Kidney epithelial cell (primary cell): ENCODE measurements at regions not wholly inside any gene's neighbourhood (a gene's known extent, or its start where the extent isn't known, plus 50 kb on each side); places are given as distances from the start of the nearest gene placed in this dataset.

ENCODE experiments used
- DNase-seq: peaks from one replicate; pipeline ENCODE4 v3.0.0-alpha.2; 2010; ENCODE audit warnings: low read depth
- H3K27me3 ChIP-seq: 2 replicates; pipeline ENCODE4 v1.6.0; 2011; ENCODE audit warnings: low read length; ENCODE audit not compliant: control insufficient read depth, insufficient read depth
- H3K36me3 ChIP-seq: 2 replicates; pipeline ENCODE4 v1.5.1; 2011; ENCODE audit warnings: low read length; ENCODE audit not compliant: control insufficient read depth, insufficient read depth
- H3K4me3 ChIP-seq: 2 replicates; pipeline ENCODE4 v1.5.1; 2011; ENCODE audit warnings: low read depth, mild to moderate bottlenecking, control low read depth, low read length
- TF ChIP-seq, protein P1 (sequence below): IDR thresholded peaks from 2 replicates; pipeline ENCODE4 v1.5.1; 2011; ENCODE audit warnings: mild to moderate bottlenecking, moderate library complexity, low read length, control low read depth, inconsistent platforms; ENCODE audit not compliant: insufficient read depth, poor library complexity, severe bottlenecking

DNA sequence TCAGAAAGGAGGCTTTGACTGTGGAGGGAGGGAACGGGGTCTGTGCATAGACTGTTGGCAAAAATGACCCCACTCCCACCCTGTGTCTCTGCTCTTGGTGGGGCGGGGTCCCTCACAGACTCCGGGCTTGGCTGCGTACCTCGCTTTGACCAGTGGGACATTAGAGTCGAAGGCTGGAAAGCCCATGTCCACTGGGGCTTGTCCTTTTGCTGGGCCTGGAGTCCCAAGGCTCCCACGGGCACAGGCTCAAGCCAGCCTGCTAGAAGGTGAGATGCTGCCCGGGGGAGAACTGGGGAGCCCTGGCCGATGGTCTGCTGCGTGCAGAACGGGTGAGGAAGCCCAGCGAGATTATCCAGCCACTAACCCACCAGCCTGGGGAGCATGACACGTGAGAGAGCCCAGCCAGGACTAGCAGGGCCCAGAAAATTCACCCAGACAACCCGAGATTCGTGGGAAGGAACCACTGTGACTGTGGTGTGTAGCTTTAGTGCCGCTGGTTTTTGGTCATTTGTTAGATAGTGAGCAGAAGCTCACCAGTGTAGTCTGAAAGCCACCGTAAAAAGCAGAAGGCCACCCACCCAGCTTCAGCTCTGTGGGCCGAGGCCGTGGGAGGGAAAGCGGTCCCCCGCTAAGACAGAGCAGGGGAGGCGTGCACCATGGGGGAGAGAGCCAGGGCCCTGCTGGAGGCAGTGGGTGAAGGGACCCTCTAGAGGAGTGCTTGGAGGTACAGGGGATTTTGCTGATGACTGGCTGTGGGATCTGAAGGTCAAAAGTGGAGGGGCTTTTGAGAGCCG lies 78.3 kb upstream of the C1orf174 start:
- H3K4me3 ChIP-seq: no peak overlapping the region
- no peaks in the 10 kb centered on the region for H3K36me3 ChIP-seq
- no peaks in the 10 kb centered on the region for H3K27me3 ChIP-seq
- TF ChIP-seq, protein P1, sequence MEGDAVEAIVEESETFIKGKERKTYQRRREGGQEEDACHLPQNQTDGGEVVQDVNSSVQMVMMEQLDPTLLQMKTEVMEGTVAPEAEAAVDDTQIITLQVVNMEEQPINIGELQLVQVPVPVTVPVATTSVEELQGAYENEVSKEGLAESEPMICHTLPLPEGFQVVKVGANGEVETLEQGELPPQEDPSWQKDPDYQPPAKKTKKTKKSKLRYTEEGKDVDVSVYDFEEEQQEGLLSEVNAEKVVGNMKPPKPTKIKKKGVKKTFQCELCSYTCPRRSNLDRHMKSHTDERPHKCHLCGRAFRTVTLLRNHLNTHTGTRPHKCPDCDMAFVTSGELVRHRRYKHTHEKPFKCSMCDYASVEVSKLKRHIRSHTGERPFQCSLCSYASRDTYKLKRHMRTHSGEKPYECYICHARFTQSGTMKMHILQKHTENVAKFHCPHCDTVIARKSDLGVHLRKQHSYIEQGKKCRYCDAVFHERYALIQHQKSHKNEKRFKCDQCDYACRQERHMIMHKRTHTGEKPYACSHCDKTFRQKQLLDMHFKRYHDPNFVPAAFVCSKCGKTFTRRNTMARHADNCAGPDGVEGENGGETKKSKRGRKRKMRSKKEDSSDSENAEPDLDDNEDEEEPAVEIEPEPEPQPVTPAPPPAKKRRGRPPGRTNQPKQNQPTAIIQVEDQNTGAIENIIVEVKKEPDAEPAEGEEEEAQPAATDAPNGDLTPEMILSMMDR: no peak
- DNase-seq: no peak

DNA sequence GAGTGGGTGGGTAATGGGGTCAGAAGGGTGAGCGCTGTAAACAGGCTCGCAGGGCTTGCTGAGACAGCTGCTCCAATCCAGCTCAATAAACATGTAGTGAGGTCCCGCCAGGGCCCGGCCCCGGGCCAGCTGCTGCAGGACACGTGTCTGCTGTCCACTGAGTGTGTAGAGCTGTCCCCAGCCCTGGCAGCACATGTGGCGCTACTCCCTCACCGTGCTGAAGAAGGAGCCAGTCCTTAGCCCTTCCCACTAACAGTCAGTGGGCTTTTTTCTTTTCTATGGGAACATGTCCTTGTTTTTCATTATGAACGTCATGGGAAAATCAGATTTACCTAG lies 78.9 kb upstream of the C1orf174 start:
- H3K4me3 ChIP-seq: no peak overlapping the region
- H3K27me3 ChIP-seq: no peaks in the 10 kb centered on the region
- no peaks in the 10 kb centered on the region for H3K36me3 ChIP-seq
- no peak for DNase-seq
- TF ChIP-seq, protein P1: no peak

DNA sequence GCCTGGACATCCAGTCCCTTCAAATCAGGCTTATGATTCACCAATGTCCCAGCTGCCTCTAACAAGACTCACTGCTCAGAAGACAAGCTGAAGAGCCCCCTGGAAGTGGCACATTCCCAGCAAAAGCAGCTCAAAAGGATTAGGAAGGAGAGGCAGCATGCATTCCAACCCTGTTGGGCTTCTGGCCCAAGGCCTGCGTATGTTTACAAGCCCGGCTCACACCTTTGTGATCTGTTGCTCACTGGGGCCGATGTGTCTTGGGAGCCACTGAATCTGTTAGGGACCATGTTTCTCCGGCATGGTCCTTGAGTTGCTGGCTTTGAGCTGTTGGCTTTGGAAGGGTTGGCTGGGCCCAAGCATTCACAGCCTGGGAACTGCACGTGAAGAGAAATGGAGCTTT lies 81.2 kb upstream of the C1orf174 start:
- TF ChIP-seq, protein P1: no peak
- no peak for DNase-seq
- Histone ChIP-seq H3K36me3 (no peaks in the 10 kb centered on the region), H3K27me3 (no peaks in the 10 kb centered on the region), H3K4me3 (no peak overlapping the region)

DNA sequence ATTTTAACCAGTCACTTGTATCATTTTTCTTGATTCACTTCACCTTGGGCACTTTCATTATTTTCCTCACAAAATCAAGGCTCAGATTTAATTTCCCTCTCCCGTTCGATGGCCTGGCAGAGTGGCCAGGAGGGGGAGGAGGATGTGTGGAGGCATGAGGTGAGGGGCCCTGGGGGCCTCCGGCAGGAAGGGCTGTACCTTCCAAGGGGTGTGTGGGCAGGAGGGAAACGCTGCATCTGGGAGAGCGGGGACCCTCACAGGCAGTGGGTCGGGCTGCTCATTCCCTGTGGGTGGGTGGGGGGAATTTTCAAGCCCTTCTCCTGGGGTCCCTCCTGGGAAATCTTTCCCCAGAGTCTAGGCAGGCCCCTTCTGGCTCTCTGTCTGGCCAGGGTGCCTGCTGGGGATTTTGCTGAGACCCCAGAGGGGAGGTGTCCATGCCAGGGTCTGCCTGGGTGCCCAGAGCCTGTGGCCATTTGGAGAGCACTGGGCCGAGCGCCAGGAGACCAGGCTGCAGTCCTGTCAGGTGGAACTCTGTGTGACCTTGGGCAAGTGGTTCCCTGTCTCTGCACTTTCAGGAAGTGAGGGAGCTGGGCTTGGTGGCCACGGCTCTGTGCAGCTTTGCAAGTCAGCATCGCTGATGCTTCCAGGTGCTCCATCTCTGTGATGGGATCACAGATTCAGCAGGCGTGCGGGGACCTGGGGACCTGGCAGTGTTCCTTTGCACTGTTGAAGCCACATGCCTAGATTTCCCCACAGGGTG lies 81.9 kb upstream of the C1orf174 start:
- no peak overlapping the region for H3K4me3 ChIP-seq
- H3K27me3 ChIP-seq: no peaks in the 10 kb centered on the region
- H3K36me3 ChIP-seq: no peaks in the 10 kb centered on the region
- TF ChIP-seq, protein P1: no peak
- DNase-seq: no peak

DNA sequence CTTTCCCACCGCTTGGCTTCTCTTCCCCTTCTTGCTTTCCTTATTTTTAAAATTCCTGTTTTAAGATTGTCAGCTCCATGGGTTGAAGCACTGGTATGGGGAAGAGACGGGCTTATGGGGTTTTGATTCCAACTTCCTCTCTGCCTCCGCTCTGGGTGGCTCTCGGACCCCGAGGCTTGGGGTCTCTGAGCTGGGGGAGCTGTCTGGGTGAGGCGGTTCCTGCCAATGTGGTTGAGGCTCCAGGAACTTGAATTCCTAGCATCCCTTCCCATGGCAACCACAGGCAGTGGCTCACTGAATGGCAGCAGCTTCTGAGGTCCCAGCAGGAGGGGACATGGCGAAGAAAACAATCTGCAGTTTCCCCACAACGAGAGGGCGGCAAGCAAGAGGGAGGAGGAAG lies 83.1 kb upstream of the C1orf174 start:
- no peak overlapping the region for H3K4me3 ChIP-seq
- no peaks in the 10 kb centered on the region for H3K27me3 ChIP-seq
- no peak for DNase-seq
- TF ChIP-seq, protein P1: no peak
- no peaks in the 10 kb centered on the region for H3K36me3 ChIP-seq
